Heart left ventricle (tissue), 16 donors: ENCODE measurements at regions not wholly inside any gene's neighbourhood (a gene's known extent, or its start where the extent isn't known, plus 50 kb on each side); places are given as distances from the start of the nearest gene placed in this dataset.

Source experiments
- ATAC-seq, 4 donors: fragments of 200-7000 bp; cut with Tn5 transposase; one replicate each; pipeline ENCODE4 v1.9.1; 2020 to 2022; ENCODE audit warnings: moderate library complexity in 4 of 4, mild to moderate bottlenecking in 3 of 4, moderate number of reproducible peaks in 1 of 4
- DNase-seq, 5 donors: peaks; one replicate each; pipeline ENCODE4 v3.0.0-alpha.2; 2020
- H3K27ac ChIP-seq, 12 donors: fragments of 200-600 bp; sonication (generic) in 4 of 12; one replicate each; pipeline versions ENCODE4 v1.5.0 to v1.8.0; 2016 to 2022; ENCODE audit warnings: mild to moderate bottlenecking in 2 of 12
- H3K27me3 ChIP-seq, 9 donors: fragments of 200-600 bp; sonication (generic) in 2 of 9; one replicate each; pipeline versions ENCODE4 v1.5.1 to v1.8.0; 2016 to 2022; ENCODE audit warnings: mild to moderate bottlenecking in 3 of 9
- H3K36me3 ChIP-seq, 9 donors: fragments of 200-600 bp; sonication (generic) in 2 of 9; one replicate each; pipeline versions ENCODE4 v1.5.0 to v1.8.0; 2018 to 2022; ENCODE audit warnings: mild to moderate bottlenecking in 2 of 9
- H3K4me1 ChIP-seq, 12 donors: fragments of 200-600 bp; sonication (generic) in 4 of 12; one replicate each; pipeline versions ENCODE4 v1.5.0 to v1.8.0; 2016 to 2022; ENCODE audit warnings: mild to moderate bottlenecking in 3 of 12
- H3K4me3 ChIP-seq, 12 donors: fragments of 200-600 bp; sonication (generic) in 4 of 12; one replicate each; pipeline versions ENCODE4 v1.5.0 to v1.8.0; 2017 to 2022; ENCODE audit warnings: mild to moderate bottlenecking in 9 of 12, moderate library complexity in 4 of 12
- H3K9me3 ChIP-seq, 12 donors: fragments of 200-600 bp; sonication (generic) in 4 of 12; one replicate each; pipeline versions ENCODE4 v1.5.0 to v1.8.0; 2016 to 2022; ENCODE audit warnings: mild to moderate bottlenecking in 1 of 12
- POLR2A ChIP-seq, 2 donors: fragments of 450-650 bp; IDR thresholded peaks; one replicate each; pipeline ENCODE4 v1.6.1; 2017; ENCODE audit warnings: antibody characterized with exemption in 2 of 2, mild to moderate bottlenecking in 2 of 2, moderate library complexity in 2 of 2
- WGBS, 4 donors: extraction: QIAGEN DNeasy Blood & Tissue Kit in 2 of 4; methylation state at CpG; one replicate each; pipeline versions ENCODE4 v1.1.5 to v1.1.7; 2013 to 2018; 5-methylcytosine and 5-hydroxymethylcytosine counted together
- intact Hi-C, 10 donors: fragments of 100-400 bp; cut with DNase I; formaldehyde crosslinking; loops; one replicate each; pipeline versions ENCODE4 v1.11.1 to v1.14.2; 2022
- TF ChIP-seq, protein P1 (sequence below), 12 donors: fragments of 200-600 bp; sonication (generic) in 4 of 12; IDR thresholded peaks; one replicate each; pipeline versions ENCODE4 v1.5.0 to v1.8.0; 2018 to 2022; ENCODE audit warnings: antibody characterized with exemption in 12 of 12, mild to moderate bottlenecking in 5 of 12
- donor health status: ischemic (EF 13 %, LVEDD 7.1; RV severe dilation, severe dysfunction).
- donor health status: healthy with polysubstance abuse.
- donor health status: DM: no; HTN: yes; CAD: no.
- donor health status: DM: no; HTN: no; CAD: no.
- donor health status: ischemic (EF 25% LVEDD 6.9; RV normal size, moderate dysfunction).
- donor health status: ischemic (EF 25% LVEDD 5.7; RV mildly dilated, moderate dysfunction).
- donor health status: healthy.
- donor health status: DM: yes; HTN: yes; CAD: no.
- donor health status: ischemic (EF 35%, LVEDD 5.7; RV mildly dilated, moderate dysfunction).
- donor health status: nonischemic (EF 11% LVEDD 7.7; RV severe dilation, severe dysfunction).
- donor health status: DM: yes; HTN: yes; CAD: no.
- donor health status: PGD.
- donor health status: ischemic (EF 29% LVEDD 5.4; RV normal size, mild dysfunction).
- donor health status: nonischemic (EF 23%, LVEDD 6.1; RV moderate dilation, normal function).

DNA sequence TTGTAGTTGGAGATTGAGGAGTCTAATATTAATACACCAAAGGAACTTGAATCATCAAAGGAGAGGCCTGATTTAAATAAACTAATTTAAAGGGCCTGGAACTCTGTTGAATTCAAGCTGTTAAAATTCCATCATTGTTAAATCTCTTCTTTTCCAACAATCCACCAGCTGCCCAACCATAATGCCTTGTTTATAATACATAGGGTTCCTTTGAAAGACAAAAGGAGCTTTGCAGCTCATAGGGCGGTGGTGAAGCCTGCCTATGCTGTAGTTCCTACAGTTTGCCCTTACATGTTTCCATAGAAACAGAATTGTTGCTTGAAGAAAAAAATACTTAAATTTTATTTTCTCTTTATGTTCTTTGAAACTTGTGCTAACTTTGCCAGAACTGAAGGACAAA, 102.8 kb downstream of the GLUD2 start:
- H3K36me3 ChIP-seq = no peaks in the 10 kb centered on the region
- no peak overlapping the region for H3K27ac ChIP-seq
- no peaks in the 10 kb centered on the region for H3K9me3 ChIP-seq
- DNase-seq (no peak), ATAC-seq (no peak)
- H3K4me1 ChIP-seq = no peaks in the 10 kb centered on the region
- WGBS, 4 donors = 35 to 96% (median 68%) methylated on average over 1 of the region's 1 CpG
- no peak overlapping the region for H3K4me3 ChIP-seq
- no peak for TF ChIP-seq POLR2A (IDR thresholded peaks at IDR 0.05)
- TF ChIP-seq, protein P1, sequence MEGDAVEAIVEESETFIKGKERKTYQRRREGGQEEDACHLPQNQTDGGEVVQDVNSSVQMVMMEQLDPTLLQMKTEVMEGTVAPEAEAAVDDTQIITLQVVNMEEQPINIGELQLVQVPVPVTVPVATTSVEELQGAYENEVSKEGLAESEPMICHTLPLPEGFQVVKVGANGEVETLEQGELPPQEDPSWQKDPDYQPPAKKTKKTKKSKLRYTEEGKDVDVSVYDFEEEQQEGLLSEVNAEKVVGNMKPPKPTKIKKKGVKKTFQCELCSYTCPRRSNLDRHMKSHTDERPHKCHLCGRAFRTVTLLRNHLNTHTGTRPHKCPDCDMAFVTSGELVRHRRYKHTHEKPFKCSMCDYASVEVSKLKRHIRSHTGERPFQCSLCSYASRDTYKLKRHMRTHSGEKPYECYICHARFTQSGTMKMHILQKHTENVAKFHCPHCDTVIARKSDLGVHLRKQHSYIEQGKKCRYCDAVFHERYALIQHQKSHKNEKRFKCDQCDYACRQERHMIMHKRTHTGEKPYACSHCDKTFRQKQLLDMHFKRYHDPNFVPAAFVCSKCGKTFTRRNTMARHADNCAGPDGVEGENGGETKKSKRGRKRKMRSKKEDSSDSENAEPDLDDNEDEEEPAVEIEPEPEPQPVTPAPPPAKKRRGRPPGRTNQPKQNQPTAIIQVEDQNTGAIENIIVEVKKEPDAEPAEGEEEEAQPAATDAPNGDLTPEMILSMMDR (IDR thresholded peaks at IDR 0.05) = no peak
- no peaks in the 10 kb centered on the region for H3K27me3 ChIP-seq
- intact Hi-C loops = no loop called here

DNA sequence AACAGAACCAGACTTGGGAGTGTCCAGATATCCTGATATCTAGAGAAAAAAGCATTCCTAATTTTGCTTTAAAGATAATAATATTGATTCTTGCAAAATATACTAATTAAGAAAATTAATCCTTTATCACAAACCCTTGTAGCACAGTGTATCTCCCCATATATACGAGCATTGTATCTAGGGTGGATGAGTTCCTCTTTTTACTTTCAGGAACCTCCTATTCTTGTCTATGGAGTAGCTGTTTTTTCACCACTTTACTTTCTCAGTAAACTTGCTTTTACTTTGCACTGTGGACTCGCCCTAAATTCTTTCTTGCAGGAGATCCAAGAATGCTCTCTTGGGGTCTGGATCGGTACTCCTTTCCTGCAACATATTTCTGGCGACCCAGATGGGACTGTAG, 103.9 kb downstream of the GLUD2 start:
- TF ChIP-seq POLR2A (IDR thresholded peaks at IDR 0.05) = no peak
- TF ChIP-seq, protein P1 (IDR thresholded peaks at IDR 0.05) = no peak
- ATAC-seq = no peak
- Histone ChIP-seq H3K27ac (no peak overlapping the region), H3K9me3 (no peaks in the 10 kb centered on the region), H3K4me1 (no peaks in the 10 kb centered on the region), H3K36me3 (no peaks in the 10 kb centered on the region), H3K4me3 (no peak overlapping the region), H3K27me3 (no peaks in the 10 kb centered on the region)
- no peak for DNase-seq
- 67 to 89% (median 78%) methylated on average over 4 of the region's 4 CpGs for WGBS, 4 donors
- intact Hi-C loops = no loop called here

DNA sequence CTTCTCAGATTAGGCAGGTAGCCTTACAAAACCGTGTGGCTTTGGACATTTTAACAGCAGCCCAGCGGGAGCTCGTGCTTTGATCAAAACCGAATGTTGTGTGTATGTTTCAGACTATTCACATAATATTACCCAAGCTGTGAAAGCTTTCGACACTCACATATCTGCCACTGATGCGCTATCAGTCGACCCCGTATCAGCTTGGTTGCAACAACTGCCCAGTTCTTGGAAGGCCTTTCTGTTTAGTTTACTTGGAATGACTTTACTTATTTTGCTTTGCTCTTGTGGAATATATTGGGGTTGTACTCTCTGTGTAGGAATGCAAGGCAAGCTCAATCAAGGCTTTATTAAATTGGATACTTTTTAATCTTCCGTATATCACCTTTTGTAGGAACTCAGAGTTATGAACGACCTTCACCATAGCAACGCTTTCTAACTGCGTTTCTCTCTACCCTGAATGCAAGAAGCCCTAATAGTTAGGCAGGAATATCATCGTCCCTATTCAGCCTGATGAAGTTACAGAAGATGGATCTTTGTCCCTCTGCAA, 107.5 kb downstream of the GLUD2 start:
- DNase-seq (no peak), ATAC-seq (no peak)
- Histone ChIP-seq H3K9me3 (no peaks in the 10 kb centered on the region), H3K4me1 (no peaks in the 10 kb centered on the region), H3K36me3 (no peaks in the 10 kb centered on the region), H3K27me3 (no peaks in the 10 kb centered on the region), H3K4me3 (no peak overlapping the region), H3K27ac (no peak overlapping the region)
- intact Hi-C loops = no loop called here
- WGBS, 4 donors = 79 to 88% (median 83%) methylated on average over 13 of the region's 13 CpGs
- TF ChIP-seq, protein P1 (IDR thresholded peaks at IDR 0.05) = no peak
- TF ChIP-seq POLR2A (IDR thresholded peaks at IDR 0.05) = no peak

DNA sequence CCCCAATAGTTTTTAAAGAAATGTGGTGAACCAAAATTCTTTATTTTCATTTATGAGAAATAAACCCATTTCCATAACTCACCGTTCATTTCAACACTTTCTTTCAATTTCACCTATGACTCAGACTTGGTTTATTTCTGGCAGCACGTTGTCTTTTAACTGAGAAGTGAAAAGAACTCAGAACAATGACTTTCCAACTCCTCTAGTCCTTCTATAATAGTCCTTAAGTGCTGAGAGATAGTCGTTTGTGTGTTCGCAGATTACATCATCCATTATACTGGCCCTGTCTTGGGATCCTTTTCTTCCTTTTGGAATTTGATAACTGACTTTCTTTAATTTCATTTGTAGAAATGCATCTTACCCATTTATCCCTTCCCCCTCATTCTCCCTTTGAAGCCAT, 113.6 kb downstream of the GLUD2 start:
- ATAC-seq = peak in 1 of 4 donors; percentile 49
- no peak for TF ChIP-seq POLR2A (IDR thresholded peaks at IDR 0.05)
- TF ChIP-seq, protein P1 (IDR thresholded peaks at IDR 0.05) = no peak
- Histone ChIP-seq H3K4me3 (no peak overlapping the region), H3K27me3 (no peaks in the 10 kb centered on the region), H3K9me3 (no peaks in the 10 kb centered on the region), H3K4me1 (peaks cover 0 to 6% (median 0%) of the 10 kb centered on the region in 12 donors), H3K36me3 (no peaks in the 10 kb centered on the region), H3K27ac (no peak overlapping the region)
- DNase-seq = no peak
- 17 to 36% (median 27%) methylated on average over 4 of the region's 4 CpGs for WGBS, 4 donors
- intact Hi-C loops = no loop called here
